Pancreas (tissue), 10 donors: ENCODE measurements at regions not wholly inside any gene's neighbourhood (a gene's known extent, or its start where the extent isn't known, plus 50 kb on each side); places are given as distances from the start of the nearest gene placed in this dataset.

ENCODE experiments used
- ATAC-seq, 4 donors: fragments of 200-7000 bp; cut with Tn5 transposase; one replicate each; pipeline versions ENCODE4 v1.8.0 to v1.9.1; 2020; ENCODE audit warnings: mild to moderate bottlenecking in 4 of 4, moderate library complexity in 4 of 4
- DNase-seq, 6 donors: peaks; one replicate each; pipeline ENCODE4 v3.0.0-alpha.2; 2020
- FAIRE-seq: peaks from 2 replicates; lab custom pipeline; 2012; peaks lifted over from hg19 to GRCh38; lab: Jason Lieb, UNC
- H3K27ac ChIP-seq, 4 donors: fragments of 200-600 bp; sonication (generic); 1 replicate in 3 of 4; 2 replicates in 1 of 4; pipeline versions ENCODE4 v1.5.0 to v1.8.0; 2020
- H3K27me3 ChIP-seq, 4 donors: fragments of 200-600 bp; one replicate each; pipeline ENCODE4 v1.8.0; 2021
- H3K36me3 ChIP-seq, 3 donors: fragments of 200-600 bp; sonication (generic) in 1 of 3; one replicate each; pipeline versions ENCODE4 v1.5.0 to v1.8.0; 2020 to 2021
- H3K4me1 ChIP-seq, 3 donors: fragments of 200-600 bp; one replicate each; pipeline ENCODE4 v1.8.0; 2021
- H3K4me3 ChIP-seq, 4 donors: fragments of 200-600 bp; sonication (generic) in 2 of 4; one replicate each; pipeline versions ENCODE4 v1.5.0 to v1.8.0; 2020 to 2021
- H3K9me3 ChIP-seq, 4 donors: fragments of 200-600 bp; one replicate each; pipeline ENCODE4 v1.8.0; 2021
- CTCF ChIP-seq, 4 donors: fragments of 200-600 bp; sonication (generic) in 3 of 4; IDR thresholded peaks; one replicate each; pipeline versions ENCODE4 v1.5.0 to v1.8.0; 2021; ENCODE audit warnings: antibody characterized with exemption in 4 of 4
- WGBS, 2 donors: extraction: QIAGEN DNeasy Blood & Tissue Kit; methylation state at CpG; one replicate each; pipeline ENCODE4 v1.1.7; 2013; 5-methylcytosine and 5-hydroxymethylcytosine counted together
- intact Hi-C, 3 donors: fragments of 100-400 bp; cut with DNase I; formaldehyde crosslinking; loops; one replicate each; pipeline versions ENCODE4 v1.11.1 to v1.14.2; 2022
- donor health status: healthy with polysubstance abuse.
- donor health status: DM: no; HTN: no; CAD: no; lungs with moderate emphysema.
- donor health status: DM: no; HTN: no; CAD: no.
- donor health status: control.
- donor health status: control.
- donor health status: Bipolar disorder and iron deficiency.
- donor health status: DM: yes; HTN: yes; CAD: no.
- donor health status: DM: no; HTN: no; CAD: no.
- donor health status: DM: no; HTN: no; CAD: no.
- donor health status: DM: yes; HTN: yes; CAD: no.

GRCh38 chr4:187767687-187768086 is 227.9 kb upstream of the ZFP42 start:
- no peak for DNase-seq
- H3K36me3 ChIP-seq = no peaks in the 10 kb centered on the region
- H3K27ac ChIP-seq = no peak overlapping the region
- H3K4me3 ChIP-seq = no peak overlapping the region
- no peak for FAIRE-seq
- no peak for TF ChIP-seq CTCF (IDR thresholded peaks at IDR 0.05)
- no peaks in the 10 kb centered on the region for H3K9me3 ChIP-seq
- peaks cover 0 to 5% (median 0%) of the 10 kb centered on the region in 3 donors for H3K4me1 ChIP-seq
- intact Hi-C loops = no loop called here
- peak in 3 of 4 donors; percentile 46 to 80 (median 75) for ATAC-seq
- H3K27me3 ChIP-seq = no peaks in the 10 kb centered on the region

DNA sequence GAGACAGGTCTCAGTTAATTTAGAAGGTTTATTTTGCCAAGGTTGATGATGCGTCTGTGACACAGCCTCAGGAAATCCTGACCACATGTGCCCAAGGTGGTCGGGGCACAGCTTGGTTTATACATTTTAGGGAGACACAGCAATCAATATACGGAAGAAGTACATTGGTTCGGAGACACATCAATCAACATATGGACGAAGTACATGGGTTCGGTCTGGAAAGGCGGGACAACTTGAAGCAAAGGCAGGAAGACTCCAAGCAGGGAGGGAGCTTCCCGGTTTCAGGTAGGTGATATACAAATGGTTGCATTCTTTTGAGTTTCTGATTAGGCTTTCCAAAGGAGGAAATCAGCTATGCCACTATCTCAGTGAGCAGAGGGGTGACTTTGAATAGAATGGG is 225.2 kb upstream of the ZFP42 start:
- H3K27me3 ChIP-seq = no peaks in the 10 kb centered on the region
- FAIRE-seq = no peak
- intact Hi-C loops = no loop called here
- 91 to 96% methylated on average over 8 of the region's 8 CpGs for WGBS, 2 donors
- DNase-seq = no peak
- H3K9me3 ChIP-seq = no peaks in the 10 kb centered on the region
- H3K4me1 ChIP-seq = peaks cover 0 to 5% (median 0%) of the 10 kb centered on the region in 3 donors
- H3K4me3 ChIP-seq = no peak overlapping the region
- TF ChIP-seq CTCF (IDR thresholded peaks at IDR 0.05) = no peak
- H3K27ac ChIP-seq = no peak overlapping the region
- no peak for ATAC-seq
- H3K36me3 ChIP-seq = no peaks in the 10 kb centered on the region

- 78 to 87% methylated on average over 3 of the region's 3 CpGs for WGBS, 2 donors
- Histone ChIP-seq H3K9me3 (no peaks in the 10 kb centered on the region), H3K36me3 (no peaks in the 10 kb centered on the region), H3K4me3 (no peak overlapping the region), H3K27ac (no peak overlapping the region), H3K27me3 (no peaks in the 10 kb centered on the region), H3K4me1 (no peaks in the 10 kb centered on the region)
- DNase-seq = no peak
- intact Hi-C loops = no loop called here
- ATAC-seq = no peak
- no peak for FAIRE-seq
- no peak for TF ChIP-seq CTCF (IDR thresholded peaks at IDR 0.05)
Observed at GRCh38 chr4:187777954-187778353, 217.6 kb upstream of the ZFP42 start.

- no peaks in the 10 kb centered on the region for H3K27me3 ChIP-seq
- no peak for FAIRE-seq
- intact Hi-C loops = no loop called here
- no peak for ATAC-seq
- TF ChIP-seq CTCF (IDR thresholded peaks at IDR 0.05) = no peak
- no peaks in the 10 kb centered on the region for H3K36me3 ChIP-seq
- H3K4me1 ChIP-seq = no peaks in the 10 kb centered on the region
- no peak for DNase-seq
- 67 to 68% methylated on average over 2 of the region's 2 CpGs for WGBS, 2 donors
- no peak overlapping the region for H3K27ac ChIP-seq
- H3K4me3 ChIP-seq = no peak overlapping the region
- no peaks in the 10 kb centered on the region for H3K9me3 ChIP-seq
Observed at GRCh38 chr4:187780070-187780469, 215.5 kb upstream of the ZFP42 start.

DNA sequence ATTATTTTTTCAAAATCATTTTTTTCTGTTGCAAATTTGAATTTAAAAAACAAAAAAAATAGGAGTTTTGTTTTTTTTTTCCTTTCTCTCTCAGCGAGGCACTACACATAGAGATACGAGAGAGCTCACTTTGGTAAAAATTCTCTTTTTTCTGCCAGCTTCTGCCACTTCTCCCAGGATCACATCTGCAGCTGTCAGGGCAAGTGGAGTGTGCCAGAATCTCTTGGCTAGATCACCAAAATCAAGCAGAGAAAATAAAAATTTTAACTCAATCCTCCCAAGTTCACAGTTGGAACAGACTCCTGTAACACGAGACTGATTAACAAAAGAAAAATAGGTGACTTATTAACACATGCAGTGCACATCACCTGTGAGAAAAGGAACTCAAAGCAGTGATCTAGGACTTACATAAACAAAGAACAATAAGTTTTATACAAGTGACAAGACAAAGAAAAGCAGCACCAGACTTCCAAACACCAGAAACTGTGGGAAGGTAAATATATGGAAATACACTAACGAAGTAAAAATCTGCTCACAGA is 213.2 kb upstream of the ZFP42 start:
- 23 to 25% methylated on average over 4 of the region's 4 CpGs for WGBS, 2 donors
- ATAC-seq = peak in 2 of 4 donors; percentile 48 to 55

More for the DNA sequence above, 213.2 kb upstream of the ZFP42 start:
- TF ChIP-seq CTCF (IDR thresholded peaks at IDR 0.05) = no peak
- FAIRE-seq (no peak), DNase-seq (no peak)
- no peaks in the 10 kb centered on the region for H3K36me3 ChIP-seq
- H3K27ac ChIP-seq = no peak overlapping the region
- no peak overlapping the region for H3K4me3 ChIP-seq
- H3K4me1 ChIP-seq = no peaks in the 10 kb centered on the region
- H3K27me3 ChIP-seq = no peaks in the 10 kb centered on the region
- intact Hi-C loops = no loop called here
- no peaks in the 10 kb centered on the region for H3K9me3 ChIP-seq
